Body of pancreas (tissue), 4 donors: ENCODE measurements at regions not wholly inside any gene's neighbourhood (a gene's known extent, or its start where the extent isn't known, plus 50 kb on each side); places are given as distances from the start of the nearest gene placed in this dataset.

Experiments
- ATAC-seq: fragments of 150-250 bp; one replicate; pipeline ENCODE4 v1.9.1; 2016
- DNase-seq, 4 donors: peaks; one replicate each; pipeline ENCODE4 v3.0.0-alpha.2; 2019
- H3K27ac ChIP-seq, 4 donors: fragments of 200-600 bp; sonication (generic); 1 replicate in 3 of 4; 2 replicates in 1 of 4; pipeline versions ENCODE4 v1.5.1 to v1.6.1; 2016 to 2019; ENCODE audit warnings: mild to moderate bottlenecking in 1 of 4, mixed read lengths in 1 of 4, moderate library complexity in 1 of 4
- H3K27me3 ChIP-seq, 2 donors: fragments of 200-600 bp; sonication (generic); one replicate each; pipeline ENCODE4 v1.6.0; 2016; ENCODE audit warnings: mild to moderate bottlenecking in 1 of 2
- H3K36me3 ChIP-seq, 2 donors: fragments of 200-600 bp; sonication (generic); replicated peaks in 1 of 2; 2 replicates each; pipeline ENCODE4 v1.5.1; 2016; ENCODE audit warnings: low read depth in 2 of 2; ENCODE audit not compliant: insufficient read depth in 1 of 2
- H3K4me1 ChIP-seq: fragments of 200-600 bp; sonication (generic); one replicate; pipeline ENCODE4 v1.6.0; 2016
- H3K4me3 ChIP-seq, 2 donors: fragments of 200-600 bp; sonication (generic); 1 replicate in 1 of 2; 2 replicates in 1 of 2; pipeline ENCODE4 v1.5.1; 2016 to 2019
- H3K9me3 ChIP-seq, 3 donors: fragments of 200-600 bp; sonication (generic); 1 replicate in 2 of 3; 2 replicates in 1 of 3; pipeline ENCODE4 v1.5.1; 2016
- POLR2A ChIP-seq, 3 donors: fragments of 450-650 bp; IDR thresholded peaks; one replicate each; pipeline ENCODE4 v1.6.1; 2016; ENCODE audit warnings: antibody characterized with exemption in 3 of 3, mild to moderate bottlenecking in 2 of 3
- WGBS, 2 donors: methylation state at CpG; one replicate each; pipeline ENCODE4 v1.1.5; 2017; 5-methylcytosine and 5-hydroxymethylcytosine counted together
- intact Hi-C: fragments of 100-400 bp; cut with DNase I; formaldehyde crosslinking; loops from one replicate; pipeline ENCODE4 v1.15.1; 2023
- TF ChIP-seq, protein P1 (sequence below), 7 experiments: fragments of 450-650 bp in 4 of 7; fragments of 200-600 bp in 3 of 7; sonication (generic) in 3 of 7; IDR thresholded peaks; one replicate each; pipeline ENCODE4 v1.5.1; 2016 to 2019; ENCODE audit warnings: antibody characterized with exemption in 7 of 7

DNA sequence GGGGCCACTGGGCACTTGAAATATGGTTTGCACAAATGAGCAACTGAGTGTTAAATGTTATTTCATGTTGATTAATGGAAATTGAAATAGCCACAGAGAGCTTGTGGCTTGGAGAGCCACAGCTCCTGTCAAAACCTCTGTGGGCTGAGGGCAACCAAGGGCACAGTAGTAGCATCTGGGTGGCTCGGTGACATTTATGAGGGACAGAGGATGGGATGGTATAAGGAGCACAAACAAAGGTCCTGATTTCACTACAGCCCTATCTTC lies 215.9 kb downstream of the SOX9 start:
- ATAC-seq = no peak
- no peaks in the 10 kb centered on the region for H3K36me3 ChIP-seq
- no peak for TF ChIP-seq POLR2A (IDR thresholded peaks at IDR 0.05)
- TF ChIP-seq, protein P1, sequence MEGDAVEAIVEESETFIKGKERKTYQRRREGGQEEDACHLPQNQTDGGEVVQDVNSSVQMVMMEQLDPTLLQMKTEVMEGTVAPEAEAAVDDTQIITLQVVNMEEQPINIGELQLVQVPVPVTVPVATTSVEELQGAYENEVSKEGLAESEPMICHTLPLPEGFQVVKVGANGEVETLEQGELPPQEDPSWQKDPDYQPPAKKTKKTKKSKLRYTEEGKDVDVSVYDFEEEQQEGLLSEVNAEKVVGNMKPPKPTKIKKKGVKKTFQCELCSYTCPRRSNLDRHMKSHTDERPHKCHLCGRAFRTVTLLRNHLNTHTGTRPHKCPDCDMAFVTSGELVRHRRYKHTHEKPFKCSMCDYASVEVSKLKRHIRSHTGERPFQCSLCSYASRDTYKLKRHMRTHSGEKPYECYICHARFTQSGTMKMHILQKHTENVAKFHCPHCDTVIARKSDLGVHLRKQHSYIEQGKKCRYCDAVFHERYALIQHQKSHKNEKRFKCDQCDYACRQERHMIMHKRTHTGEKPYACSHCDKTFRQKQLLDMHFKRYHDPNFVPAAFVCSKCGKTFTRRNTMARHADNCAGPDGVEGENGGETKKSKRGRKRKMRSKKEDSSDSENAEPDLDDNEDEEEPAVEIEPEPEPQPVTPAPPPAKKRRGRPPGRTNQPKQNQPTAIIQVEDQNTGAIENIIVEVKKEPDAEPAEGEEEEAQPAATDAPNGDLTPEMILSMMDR (IDR thresholded peaks at IDR 0.05) = no peak
- no peak overlapping the region for H3K4me3 ChIP-seq
- intact Hi-C loops = no loop called here
- 60 to 85% methylated on average over 1 of the region's 1 CpG for WGBS, 2 donors
- H3K27ac ChIP-seq = no peak overlapping the region
- no peak for DNase-seq
- H3K9me3 ChIP-seq = no peaks in the 10 kb centered on the region
- no peaks in the 10 kb centered on the region for H3K27me3 ChIP-seq
- peaks cover 7% of the 10 kb centered on the region for H3K4me1 ChIP-seq

DNA sequence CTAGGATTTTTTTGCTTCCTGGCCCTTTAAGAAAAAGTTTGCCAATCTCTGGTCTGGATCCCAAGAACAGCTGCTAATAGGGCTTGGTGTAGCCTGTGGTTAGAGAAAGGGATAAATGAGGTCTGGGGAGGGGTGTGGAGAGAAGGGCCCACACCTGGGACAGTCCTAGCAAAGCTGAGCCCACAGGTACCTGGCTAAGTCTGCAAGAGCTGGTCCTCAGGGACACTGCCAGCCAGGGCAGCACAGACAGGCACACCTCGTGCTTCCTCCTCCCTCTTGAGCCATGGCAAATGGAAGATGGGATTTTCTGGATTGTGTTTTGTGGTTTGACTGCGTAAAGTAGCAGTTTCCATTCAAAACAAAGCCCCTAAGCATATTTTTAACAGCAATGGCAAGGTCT lies 217.5 kb downstream of the SOX9 start:
- Histone ChIP-seq H3K4me1 (peaks cover 7% of the 10 kb centered on the region), H3K36me3 (no peaks in the 10 kb centered on the region), H3K9me3 (no peaks in the 10 kb centered on the region), H3K27ac (peak overlapping the region; percentile 17 to 83 (median 76)), H3K27me3 (no peaks in the 10 kb centered on the region), H3K4me3 (no peak overlapping the region)
- WGBS, 2 donors = 63 to 72% methylated on average over 2 of the region's 2 CpGs
- DNase-seq (no peak), ATAC-seq (no peak)
- intact Hi-C loops = no loop called here
- TF ChIP-seq POLR2A (IDR thresholded peaks at IDR 0.05) = no peak
- TF ChIP-seq, protein P1 (IDR thresholded peaks at IDR 0.05) = no peak

DNA sequence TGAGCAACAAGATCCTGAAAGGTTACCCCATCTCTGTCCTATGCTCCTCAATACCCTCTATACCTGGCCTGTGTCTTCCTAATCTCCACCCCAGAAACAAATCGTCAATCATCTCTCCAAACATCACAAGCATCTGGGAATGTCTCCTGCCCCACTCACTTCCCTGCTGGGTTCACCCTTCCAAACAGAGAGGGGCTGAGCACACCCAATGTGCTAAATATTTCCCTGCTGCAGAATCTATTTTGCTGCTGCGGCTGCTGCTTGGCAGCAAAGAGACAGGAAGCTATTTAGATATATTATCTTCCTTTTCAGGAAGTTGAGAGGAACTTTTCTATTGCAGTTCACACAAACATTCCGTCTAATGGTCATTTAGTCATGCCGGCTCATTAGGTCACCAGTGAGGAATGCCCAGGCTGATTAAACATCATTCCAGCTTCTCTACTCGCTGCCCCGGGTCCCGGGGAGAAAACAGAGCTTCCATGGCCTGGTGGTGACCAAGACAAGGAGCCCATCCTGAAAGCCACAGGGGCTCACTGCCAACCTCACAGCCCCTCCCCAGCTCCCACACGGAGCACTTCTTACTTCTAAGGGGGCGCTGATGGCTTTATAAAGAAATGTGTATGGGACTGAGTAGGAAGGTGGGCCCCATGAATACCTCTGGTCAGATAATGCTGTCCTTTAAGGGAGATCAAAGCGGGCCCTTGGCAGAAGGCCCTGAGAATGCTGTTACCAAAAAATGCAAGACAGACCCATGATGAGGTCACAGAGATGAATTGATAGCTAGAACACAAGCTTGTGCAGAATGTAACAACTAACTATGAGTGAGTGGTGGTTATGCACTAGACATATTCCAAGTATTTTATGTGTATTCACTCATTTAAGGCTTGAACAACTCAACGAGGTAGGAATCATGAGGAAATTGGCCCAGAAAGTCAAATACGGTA lies 218.3 kb downstream of the SOX9 start:
- H3K4me3 ChIP-seq = no peak overlapping the region
- H3K9me3 ChIP-seq = no peaks in the 10 kb centered on the region
- DNase-seq = peak; percentile 44 to 64 (median 56)
- peaks cover 7% of the 10 kb centered on the region for H3K4me1 ChIP-seq
- no peaks in the 10 kb centered on the region for H3K36me3 ChIP-seq
- peak; percentile 90 for ATAC-seq
- intact Hi-C loops = no loop called here
- 41 to 45% methylated on average over 11 to 12 of the region's 12 CpGs for WGBS, 2 donors
- H3K27ac ChIP-seq = peak overlapping the region; percentile 69 to 83 (median 76)
- TF ChIP-seq, protein P1 (IDR thresholded peaks at IDR 0.05) = no peak
- TF ChIP-seq POLR2A (IDR thresholded peaks at IDR 0.05) = peak in 1 of 3 donors; percentile 33
- no peaks in the 10 kb centered on the region for H3K27me3 ChIP-seq

DNA sequence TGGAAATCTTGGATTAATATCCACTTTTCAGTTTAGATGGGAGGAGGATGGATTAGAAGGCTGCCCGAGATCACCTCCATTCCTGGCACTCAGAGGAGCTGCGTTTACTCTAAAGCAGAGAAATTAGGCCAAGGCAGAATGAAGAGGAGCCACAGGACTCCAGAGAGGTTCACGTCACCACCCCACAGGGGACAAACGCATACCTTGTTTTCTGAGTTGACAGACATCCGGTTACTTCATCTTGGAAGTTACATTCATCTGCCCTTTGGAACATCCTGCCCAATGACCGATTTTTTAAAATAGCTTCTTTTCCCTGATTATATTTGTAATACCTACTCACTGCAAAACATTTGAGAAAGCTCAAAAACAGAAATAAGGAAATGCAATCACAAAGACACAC lies 220.0 kb downstream of the SOX9 start:
- Histone ChIP-seq H3K9me3 (no peaks in the 10 kb centered on the region), H3K4me3 (no peak overlapping the region), H3K36me3 (no peaks in the 10 kb centered on the region), H3K27me3 (no peaks in the 10 kb centered on the region), H3K4me1 (peaks cover 7% of the 10 kb centered on the region), H3K27ac (no peak overlapping the region)
- WGBS, 2 donors = 81 to 83% methylated on average over 6 of the region's 6 CpGs
- DNase-seq (no peak), ATAC-seq (no peak)
- no peak for TF ChIP-seq POLR2A (IDR thresholded peaks at IDR 0.05)
- intact Hi-C loops = no loop called here

DNA sequence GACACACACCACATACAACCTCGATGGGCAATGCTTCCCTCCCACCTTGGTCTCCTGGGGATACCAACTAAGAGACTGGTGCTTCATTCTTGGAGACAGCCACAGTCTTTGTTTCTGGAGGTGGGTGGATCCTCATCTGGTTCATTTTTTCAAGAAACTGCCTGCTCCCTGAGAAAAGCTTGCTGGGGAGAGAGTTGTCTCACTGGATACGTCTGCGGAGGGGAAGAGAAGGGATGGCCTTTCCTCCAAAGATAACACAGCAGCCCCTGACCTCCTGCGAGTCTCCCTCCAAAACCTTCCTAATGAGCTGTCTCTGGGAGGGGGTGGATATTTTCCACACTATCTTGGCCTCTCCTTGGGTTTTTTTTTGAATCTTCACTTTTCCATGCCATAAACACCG lies 221.2 kb downstream of the SOX9 start:
- Histone ChIP-seq H3K9me3 (no peaks in the 10 kb centered on the region), H3K4me3 (no peak overlapping the region), H3K27ac (no peak overlapping the region), H3K27me3 (no peaks in the 10 kb centered on the region), H3K4me1 (peaks cover 7% of the 10 kb centered on the region), H3K36me3 (no peaks in the 10 kb centered on the region)
- 63 to 72% methylated on average over 5 of the region's 5 CpGs for WGBS, 2 donors
- intact Hi-C loops = no loop called here
- ATAC-seq (no peak), DNase-seq (no peak)
- TF ChIP-seq, protein P1 (IDR thresholded peaks at IDR 0.05) = no peak
